CD4-positive, alpha-beta T cell (primary cell): ENCODE measurements at regions not wholly inside any gene's neighbourhood (a gene's known extent, or its start where the extent isn't known, plus 50 kb on each side); places are given as distances from the start of the nearest gene placed in this dataset.

Source experiments
- ATAC-seq: fragments of 200-7000 bp; cut with Tn5 transposase; one replicate; pipeline ENCODE4 v1.10.0; 2022; ENCODE audit warnings: mild to moderate bottlenecking; ENCODE audit not compliant: poor library complexity
- CTCF ChIA-PET: fragments of 350-600 bp; sonication (Branson Sonifier 250); formaldehyde crosslinking; loops from one replicate; lab custom pipeline; 2021; ENCODE audit warnings: antibody characterized with exemption, inconsistent platforms; lab: Charles Lee
- POLR2A ChIA-PET: fragments of 350-600 bp; sonication (Branson Sonifier 250); formaldehyde crosslinking; loops from one replicate; lab custom pipeline; 2021; ENCODE audit warnings: antibody characterized with exemption, inconsistent platforms; lab: Charles Lee
- DNase-seq, 14 experiments: peaks; one replicate each; pipeline ENCODE4 v3.0.0-alpha.2; 2013 to 2020; ENCODE audit warnings: mixed read lengths in 2 of 14
- H3K27ac ChIP-seq, 2 donors: one replicate each; pipeline versions ENCODE4 v1.5.1 to v1.7.0; 2013; ENCODE audit warnings: low read length in 2 of 2, low read depth in 1 of 2, mild to moderate bottlenecking in 1 of 2
- H3K27me3 ChIP-seq, 2 experiments: 1 replicate in 1 of 2; 2 replicates in 1 of 2; pipeline versions ENCODE4 v1.6.1 to v1.7.0; 2013; ENCODE audit warnings: low read length in 2 of 2, control low read depth in 1 of 2, mild to moderate bottlenecking in 1 of 2, moderate library complexity in 1 of 2; ENCODE audit not compliant: insufficient read depth in 2 of 2, control insufficient read depth in 1 of 2
- H3K36me3 ChIP-seq: one replicate; pipeline ENCODE4 v1.6.1; 2013; ENCODE audit warnings: low read length, control low read depth; ENCODE audit not compliant: insufficient read depth
- H3K4me1 ChIP-seq: one replicate; pipeline ENCODE4 v1.6.1; 2013; ENCODE audit warnings: low read length, control low read depth; ENCODE audit not compliant: insufficient read depth
- H3K4me3 ChIP-seq: one replicate; pipeline ENCODE4 v1.5.1; 2013; ENCODE audit warnings: mild to moderate bottlenecking, low read length, moderate library complexity
- H3K9me3 ChIP-seq, 2 experiments: 1 replicate in 1 of 2; 2 replicates in 1 of 2; pipeline versions ENCODE4 v1.6.1 to v1.7.0; 2013; ENCODE audit warnings: low read length in 2 of 2, mild to moderate bottlenecking in 2 of 2, control low read depth in 1 of 2, moderate library complexity in 1 of 2; ENCODE audit not compliant: control insufficient read depth in 1 of 2, insufficient read depth in 1 of 2
- H3K27ac Mint-ChIP-seq: one replicate; pipeline ENCODE4 v1.8.0; 2020; ENCODE audit warnings: mixed read lengths
- H3K27me3 Mint-ChIP-seq: one replicate; pipeline ENCODE4 v1.8.0; 2021; ENCODE audit warnings: mixed read lengths
- H3K36me3 Mint-ChIP-seq: one replicate; pipeline ENCODE4 v1.8.0; 2021; ENCODE audit warnings: low read depth, mixed read lengths
- H3K4me1 Mint-ChIP-seq: one replicate; pipeline ENCODE4 v1.8.0; 2021; ENCODE audit warnings: low read depth, mixed read lengths
- H3K4me3 Mint-ChIP-seq: one replicate; pipeline ENCODE4 v1.8.0; 2020; ENCODE audit warnings: mild to moderate bottlenecking, mixed read lengths
- H3K9me3 Mint-ChIP-seq: one replicate; pipeline ENCODE4 v1.8.0; 2020; ENCODE audit warnings: mixed read lengths
- CTCF ChIP-seq: fragments of 200-600 bp; IDR thresholded peaks from one replicate; pipeline ENCODE4 v1.8.0; 2022; ENCODE audit warnings: antibody characterized with exemption, mild to moderate bottlenecking
- intact Hi-C, 2 experiments: fragments of 100-400 bp; cut with DNase I in 1 of 2; cut with micrococcal nuclease in 1 of 2; formaldehyde crosslinking; loops; one replicate each; pipeline versions ENCODE4 v1.15.1 to v1.9.0; 2023 to 2025; cut with DNase I, micrococcal nuclease

- no peak for TF ChIP-seq CTCF
- no peak for ATAC-seq
Measured at GRCh38 chr7:69504733-69505420, 93.4 kb upstream of the AUTS2 start.

GRCh38 chr7:69508736-69509135 lies 89.5 kb upstream of the AUTS2 start:
- ATAC-seq (no peak), DNase-seq (no peak)
- no peak overlapping the region for H3K4me3 Mint-ChIP-seq
- H3K9me3 Mint-ChIP-seq = peaks cover 3% of the 10 kb centered on the region
- H3K4me3 ChIP-seq = no peak overlapping the region
- H3K27me3 ChIP-seq = no peaks in the 10 kb centered on the region
- H3K27ac Mint-ChIP-seq = no peak overlapping the region
- ChIA-PET CTCF (no interaction called here), POLR2A (no interaction called here)
- peaks cover 0 to 6% of the 10 kb centered on the region in 2 experiments for H3K9me3 ChIP-seq
- no peaks in the 10 kb centered on the region for H3K27me3 Mint-ChIP-seq
- intact Hi-C loops = no loop called here
- H3K36me3 ChIP-seq = no peaks in the 10 kb centered on the region
- H3K4me1 ChIP-seq = no peaks in the 10 kb centered on the region
- no peak for TF ChIP-seq CTCF
- no peaks in the 10 kb centered on the region for H3K36me3 Mint-ChIP-seq
- H3K4me1 Mint-ChIP-seq = no peaks in the 10 kb centered on the region
- no peak overlapping the region for H3K27ac ChIP-seq

More at GRCh38 chr7:69504733-69505420, 93.4 kb upstream of the AUTS2 start:
- intact Hi-C loops = no loop called here
- Histone ChIP-seq H3K9me3 (peaks cover 0 to 6% of the 10 kb centered on the region in 2 experiments), H3K27ac (no peak overlapping the region), H3K4me1 (no peaks in the 10 kb centered on the region), H3K36me3 (no peaks in the 10 kb centered on the region), H3K4me3 (no peak overlapping the region), H3K27me3 (no peaks in the 10 kb centered on the region)
- H3K4me1 Mint-ChIP-seq = no peaks in the 10 kb centered on the region
- H3K27me3 Mint-ChIP-seq = no peaks in the 10 kb centered on the region
- H3K27ac Mint-ChIP-seq = no peak overlapping the region
- H3K4me3 Mint-ChIP-seq = no peak overlapping the region
- H3K36me3 Mint-ChIP-seq = no peaks in the 10 kb centered on the region
- no peak for DNase-seq
- ChIA-PET CTCF (no interaction called here), POLR2A (no interaction called here)
- H3K9me3 Mint-ChIP-seq = peaks cover 3% of the 10 kb centered on the region

GRCh38 chr7:69510114-69510513 lies 88.2 kb upstream of the AUTS2 start:
- no peaks in the 10 kb centered on the region for H3K27me3 Mint-ChIP-seq
- H3K4me3 ChIP-seq = no peak overlapping the region
- H3K27ac ChIP-seq = no peak overlapping the region
- no peak overlapping the region for H3K27ac Mint-ChIP-seq
- peaks cover 0 to 9% of the 10 kb centered on the region in 2 experiments for H3K9me3 ChIP-seq
- H3K4me3 Mint-ChIP-seq = no peak overlapping the region
- H3K9me3 Mint-ChIP-seq = peaks cover 3% of the 10 kb centered on the region
- CTCF ChIA-PET = no interaction called here
- ATAC-seq (no peak), DNase-seq (no peak)
- intact Hi-C loops = no loop called here
- POLR2A ChIA-PET = no interaction called here
- no peaks in the 10 kb centered on the region for H3K4me1 Mint-ChIP-seq
- H3K4me1 ChIP-seq = no peaks in the 10 kb centered on the region
- H3K36me3 ChIP-seq = no peaks in the 10 kb centered on the region
- TF ChIP-seq CTCF = no peak
- no peaks in the 10 kb centered on the region for H3K36me3 Mint-ChIP-seq
- no peaks in the 10 kb centered on the region for H3K27me3 ChIP-seq
